ENCODE measurements at regions not wholly inside any gene's neighbourhood (a gene's known extent, or its start where the extent isn't known, plus 50 kb on each side); places are given as distances from the start of the nearest gene placed in this dataset.
A peak's percentile ranks its signal among the peaks of the same experiment; 100 is the strongest.
"Not testable (repeated sequence)": the region's sequence is repeated elsewhere in the genome, so short reads cannot be mapped to it uniquely, and the experiment has no call there.

- DNase-seq = not testable (repeated sequence)
Measured at GRCh38 chr7:106713452-106713851, 52.5 kb upstream of the CCDC71L start.

GRCh38 chr7:106714590-106715442 lies 53.9 kb upstream of the CCDC71L start:
- DNase-seq = not testable (repeated sequence)

- no peak for DNase-seq
Measured at GRCh38 chr7:106715730-106716129, 54.8 kb upstream of the CCDC71L start.

GRCh38 chr7:106717254-106717954 lies 56.4 kb upstream of the CCDC71L start:
- DNase-seq = no peak

GRCh38 chr7:106717955-106718871 lies 57.3 kb upstream of the CCDC71L start:
- DNase-seq = peak; percentile 30

DNA sequence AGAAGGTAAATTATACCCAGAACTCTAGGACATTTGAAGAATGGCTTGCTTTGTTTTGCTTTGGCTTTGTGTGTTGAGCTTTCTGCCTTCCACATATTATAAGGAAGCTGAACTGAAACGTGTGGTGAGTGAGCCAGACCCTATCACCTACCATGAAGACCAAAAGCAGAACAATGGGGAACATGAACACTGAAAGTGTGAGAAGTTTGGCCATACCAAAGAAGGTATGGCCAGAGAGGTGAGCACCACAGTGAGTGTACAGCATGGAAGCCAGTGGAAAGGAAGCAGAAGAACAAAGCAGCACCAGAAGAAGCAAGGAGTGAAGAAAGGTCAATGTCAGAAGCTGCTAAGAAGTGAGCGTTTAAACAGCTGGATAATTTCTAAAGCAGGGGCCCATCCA lies 59.7 kb upstream of the CCDC71L start:
- no peak for DNase-seq

GRCh38 chr7:106721816-106722785 lies 61.1 kb upstream of the CCDC71L start:
- no peak for DNase-seq

GRCh38 chr7:106723398-106723797 lies 62.4 kb upstream of the CCDC71L start:
- DNase-seq = no peak

DNA sequence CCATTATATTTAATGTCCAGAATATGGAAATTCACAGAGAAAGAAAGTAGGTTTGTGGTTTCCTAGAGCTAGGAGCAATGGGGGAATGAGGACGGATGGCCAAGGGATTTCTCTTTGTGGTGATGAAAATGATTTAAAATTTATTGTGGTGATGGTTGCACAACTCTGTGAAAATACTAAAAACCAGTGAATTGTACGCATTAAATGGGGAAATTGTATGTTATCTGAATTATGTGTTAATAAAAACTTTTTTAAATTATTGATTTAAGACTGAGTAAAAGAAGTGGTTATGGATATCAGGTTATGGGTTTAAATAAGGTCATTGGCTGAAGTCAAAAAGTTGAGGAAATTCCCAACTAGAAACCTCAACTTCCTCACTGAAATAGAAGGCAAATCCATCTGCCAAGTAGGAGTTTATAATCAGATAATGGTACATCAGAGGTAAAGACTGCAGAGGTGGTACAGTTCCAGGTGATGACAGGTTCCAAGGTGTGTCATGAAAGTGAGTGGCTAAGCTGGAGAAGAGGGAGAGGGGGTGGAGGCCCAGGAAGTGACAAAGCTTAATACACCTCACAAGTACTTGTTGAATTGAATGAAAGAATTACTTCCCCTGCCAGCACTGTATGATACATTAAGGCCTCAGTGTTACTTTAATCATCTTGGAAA lies 68.9 kb upstream of the CCDC71L start:
- DNase-seq = no peak

GRCh38 chr7:106731187-106731586 lies 70.2 kb upstream of the CCDC71L start:
- no peak for DNase-seq

DNA sequence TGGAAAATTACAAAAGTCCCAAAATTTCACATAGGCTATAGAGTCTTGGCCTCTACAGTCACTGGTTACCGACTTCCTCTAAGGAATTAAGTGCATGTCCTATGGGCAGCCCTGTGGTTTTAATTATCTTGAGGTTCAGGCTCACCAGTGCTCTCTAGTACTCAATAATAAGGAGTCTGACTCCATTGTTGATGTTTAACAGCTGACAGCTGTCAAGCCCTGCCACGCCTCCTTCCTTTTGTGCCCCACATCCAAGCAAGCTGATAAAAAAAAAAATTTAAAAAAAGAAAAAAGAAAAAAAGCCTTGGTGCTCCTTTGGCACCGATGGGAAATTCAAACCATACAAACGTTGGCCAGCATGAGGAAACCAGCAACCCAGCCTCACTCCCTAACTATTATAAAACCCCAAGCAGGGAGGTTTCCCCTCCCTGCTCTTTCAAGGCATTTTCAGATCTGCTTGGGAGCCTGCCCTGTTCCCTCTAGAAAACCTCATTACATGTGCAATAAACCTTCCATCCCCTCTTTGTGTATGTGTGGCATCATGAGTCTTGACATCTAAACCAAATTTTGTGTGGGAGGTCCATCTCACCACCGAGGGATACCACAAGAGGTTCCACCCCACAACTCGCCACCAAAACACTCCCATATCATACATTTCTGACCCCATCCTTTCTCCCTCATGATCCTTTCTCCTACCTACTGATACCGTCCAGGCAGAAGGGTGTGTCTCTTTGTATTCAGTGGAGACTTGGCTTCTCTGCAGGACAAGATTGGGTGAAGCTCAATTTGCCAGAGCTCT lies 70.9 kb upstream of the CCDC71L start:
- DNase-seq = no peak

GRCh38 chr7:106735637-106736036 lies 74.7 kb upstream of the CCDC71L start:
- no peak for DNase-seq

DNA sequence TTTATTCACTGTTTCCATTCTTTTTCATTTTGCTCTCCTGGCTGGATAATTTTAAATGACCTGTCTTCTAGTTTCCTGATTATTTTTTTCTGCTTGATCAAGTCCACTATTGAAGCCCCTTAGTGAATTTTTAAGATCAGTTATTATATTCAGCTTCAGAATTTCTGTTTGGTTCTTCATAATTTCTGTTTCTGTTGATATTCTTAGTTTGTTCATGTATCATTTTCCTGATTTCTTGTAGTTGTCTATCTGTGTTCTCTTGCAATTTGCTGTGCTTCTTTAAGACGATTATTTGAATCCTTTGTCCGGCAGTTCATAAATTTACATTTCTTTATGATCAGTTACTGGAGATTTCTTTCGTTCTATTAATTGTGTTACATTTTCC lies 75.2 kb upstream of the CCDC71L start:
- DNase-seq = no peak

- no peak for DNase-seq
Measured at GRCh38 chr7:106736508-106737201, 75.7 kb upstream of the CCDC71L start.

GRCh38 chr7:106737202-106737562 lies 76.2 kb upstream of the CCDC71L start:
- DNase-seq = no peak

- no peak for DNase-seq
Measured at GRCh38 chr7:106740806-106741205, 79.8 kb upstream of the CCDC71L start.

GRCh38 chr7:106744563-106745091 lies 83.7 kb upstream of the CCDC71L start:
- no peak for DNase-seq

DNA sequence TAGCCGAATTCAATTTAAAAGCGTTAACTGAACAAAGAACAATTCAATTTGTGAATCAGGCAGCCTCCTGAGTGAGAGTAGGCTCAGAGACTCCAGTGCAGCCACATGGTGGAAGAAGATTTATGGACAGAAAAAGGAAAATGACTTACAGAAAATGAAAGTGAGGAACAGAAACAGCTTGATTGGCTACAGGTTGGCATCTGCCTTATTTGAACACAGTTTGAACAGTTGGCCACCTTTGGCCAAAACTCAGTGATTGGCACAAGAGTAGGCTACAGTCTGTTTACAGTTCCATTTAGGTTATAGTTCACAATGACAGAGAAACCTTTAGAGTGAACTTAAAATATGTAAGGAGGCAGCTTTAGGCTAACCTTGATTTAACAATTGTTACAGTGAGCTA lies 86.3 kb upstream of the CCDC71L start:
- not testable (repeated sequence) for DNase-seq

DNA sequence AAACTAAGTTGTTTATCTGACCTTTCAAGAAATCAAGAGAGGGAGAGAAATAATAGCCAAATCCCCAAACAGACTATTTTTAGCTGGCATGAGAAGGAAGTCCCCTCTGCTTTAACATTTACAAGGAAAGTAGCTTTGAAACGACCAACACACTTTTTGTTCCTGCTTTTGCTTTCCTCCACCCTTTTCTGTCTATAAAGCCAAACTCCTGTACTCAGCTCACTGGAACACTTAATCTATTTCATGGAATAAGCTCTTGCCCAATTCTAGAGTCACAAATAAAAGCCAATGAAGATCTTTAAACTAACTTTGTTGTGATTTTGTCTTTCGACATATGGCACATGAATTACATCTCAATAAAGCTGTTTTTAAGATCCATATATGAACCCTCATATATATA lies 86.8 kb upstream of the CCDC71L start:
- DNase-seq = no peak

DNA sequence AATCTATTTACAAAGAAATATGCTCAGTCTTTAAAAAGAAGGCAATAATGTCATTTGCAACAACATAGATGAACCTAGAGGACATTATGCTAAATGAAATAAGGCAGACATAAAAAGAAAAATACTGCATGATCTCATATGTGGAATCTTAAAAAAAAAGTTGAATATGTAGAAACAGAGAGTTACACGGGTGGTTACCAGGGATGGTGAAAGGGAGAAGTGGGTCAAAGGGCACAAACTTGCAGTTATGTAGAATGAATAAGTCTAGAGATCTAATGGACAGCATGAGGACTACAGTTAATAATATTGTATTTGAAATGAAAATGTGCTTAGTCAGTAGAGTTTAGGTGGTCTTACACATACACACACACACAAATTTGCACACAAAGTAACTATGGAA lies 88.2 kb upstream of the CCDC71L start:
- no peak for DNase-seq

Measured in GOT3 (cell line).